Heart left ventricle (tissue), 16 donors: ENCODE measurements at regions not wholly inside any gene's neighbourhood (a gene's known extent, or its start where the extent isn't known, plus 50 kb on each side); places are given as distances from the start of the nearest gene placed in this dataset.

Source experiments
- ATAC-seq, 4 donors: fragments of 200-7000 bp; cut with Tn5 transposase; one replicate each; pipeline ENCODE4 v1.9.1; 2020 to 2022; ENCODE audit warnings: moderate library complexity in 4 of 4, mild to moderate bottlenecking in 3 of 4, moderate number of reproducible peaks in 1 of 4
- DNase-seq, 5 donors: peaks; one replicate each; pipeline ENCODE4 v3.0.0-alpha.2; 2020
- H3K27ac ChIP-seq, 12 donors: fragments of 200-600 bp; sonication (generic) in 4 of 12; one replicate each; pipeline versions ENCODE4 v1.5.0 to v1.8.0; 2016 to 2022; ENCODE audit warnings: mild to moderate bottlenecking in 2 of 12
- H3K27me3 ChIP-seq, 9 donors: fragments of 200-600 bp; sonication (generic) in 2 of 9; one replicate each; pipeline versions ENCODE4 v1.5.1 to v1.8.0; 2016 to 2022; ENCODE audit warnings: mild to moderate bottlenecking in 3 of 9
- H3K36me3 ChIP-seq, 9 donors: fragments of 200-600 bp; sonication (generic) in 2 of 9; one replicate each; pipeline versions ENCODE4 v1.5.0 to v1.8.0; 2018 to 2022; ENCODE audit warnings: mild to moderate bottlenecking in 2 of 9
- H3K4me1 ChIP-seq, 12 donors: fragments of 200-600 bp; sonication (generic) in 4 of 12; one replicate each; pipeline versions ENCODE4 v1.5.0 to v1.8.0; 2016 to 2022; ENCODE audit warnings: mild to moderate bottlenecking in 3 of 12
- H3K4me3 ChIP-seq, 12 donors: fragments of 200-600 bp; sonication (generic) in 4 of 12; one replicate each; pipeline versions ENCODE4 v1.5.0 to v1.8.0; 2017 to 2022; ENCODE audit warnings: mild to moderate bottlenecking in 9 of 12, moderate library complexity in 4 of 12
- H3K9me3 ChIP-seq, 12 donors: fragments of 200-600 bp; sonication (generic) in 4 of 12; one replicate each; pipeline versions ENCODE4 v1.5.0 to v1.8.0; 2016 to 2022; ENCODE audit warnings: mild to moderate bottlenecking in 1 of 12
- CTCF ChIP-seq, 12 donors: fragments of 200-600 bp; sonication (generic) in 4 of 12; IDR thresholded peaks; one replicate each; pipeline versions ENCODE4 v1.5.0 to v1.8.0; 2018 to 2022; ENCODE audit warnings: antibody characterized with exemption in 12 of 12, mild to moderate bottlenecking in 5 of 12
- POLR2A ChIP-seq, 2 donors: fragments of 450-650 bp; IDR thresholded peaks; one replicate each; pipeline ENCODE4 v1.6.1; 2017; ENCODE audit warnings: antibody characterized with exemption in 2 of 2, mild to moderate bottlenecking in 2 of 2, moderate library complexity in 2 of 2
- WGBS, 4 donors: extraction: QIAGEN DNeasy Blood & Tissue Kit in 2 of 4; methylation state at CpG; one replicate each; pipeline versions ENCODE4 v1.1.5 to v1.1.7; 2013 to 2018; 5-methylcytosine and 5-hydroxymethylcytosine counted together
- intact Hi-C, 10 donors: fragments of 100-400 bp; cut with DNase I; formaldehyde crosslinking; loops; one replicate each; pipeline versions ENCODE4 v1.11.1 to v1.14.2; 2022
- donor health status: ischemic (EF 13 %, LVEDD 7.1; RV severe dilation, severe dysfunction).
- donor health status: healthy with polysubstance abuse.
- donor health status: DM: no; HTN: yes; CAD: no.
- donor health status: DM: no; HTN: no; CAD: no.
- donor health status: ischemic (EF 25% LVEDD 6.9; RV normal size, moderate dysfunction).
- donor health status: ischemic (EF 25% LVEDD 5.7; RV mildly dilated, moderate dysfunction).
- donor health status: healthy.
- donor health status: DM: yes; HTN: yes; CAD: no.
- donor health status: ischemic (EF 35%, LVEDD 5.7; RV mildly dilated, moderate dysfunction).
- donor health status: nonischemic (EF 11% LVEDD 7.7; RV severe dilation, severe dysfunction).
- donor health status: DM: yes; HTN: yes; CAD: no.
- donor health status: PGD.
- donor health status: ischemic (EF 29% LVEDD 5.4; RV normal size, mild dysfunction).
- donor health status: nonischemic (EF 23%, LVEDD 6.1; RV moderate dilation, normal function).

- peak in 1 of 4 donors; percentile 30 for ATAC-seq
- no peaks in the 10 kb centered on the region for H3K36me3 ChIP-seq
- H3K27ac ChIP-seq: no peak overlapping the region
- no peaks in the 10 kb centered on the region for H3K27me3 ChIP-seq
- H3K4me3 ChIP-seq: no peak overlapping the region
- H3K4me1 ChIP-seq: peaks cover 0 to 3% (median 0%) of the 10 kb centered on the region in 12 donors
- DNase-seq: no peak
- H3K9me3 ChIP-seq: no peaks in the 10 kb centered on the region
- 29 to 37% (median 32%) methylated on average over 7 of the region's 7 CpGs for WGBS, 4 donors
- intact Hi-C loops: loop anchor here in 2 of 10 donors (2.0 to 10.0 kb wide), 3 partner anchors 327 to 601 kb away; no protein-coding TSS in a partner anchor
- TF ChIP-seq POLR2A (IDR thresholded peaks at IDR 0.05) (no peak), CTCF (IDR thresholded peaks at IDR 0.05) (no peak)
These were observed 96.2 kb upstream of the AKT3 start for GRCh38 chr1:243946253-243946652.

GRCh38 chr1:243945727-243946126 lies 95.7 kb upstream of the AKT3 start:
- Histone ChIP-seq H3K9me3 (no peaks in the 10 kb centered on the region), H3K36me3 (no peaks in the 10 kb centered on the region), H3K4me1 (peaks cover 0 to 3% (median 0%) of the 10 kb centered on the region in 12 donors), H3K4me3 (no peak overlapping the region), H3K27ac (no peak overlapping the region), H3K27me3 (peaks cover 0 to 4% (median 0%) of the 10 kb centered on the region in 9 donors)
- TF ChIP-seq POLR2A (IDR thresholded peaks at IDR 0.05) (no peak), CTCF (IDR thresholded peaks at IDR 0.05) (no peak)
- DNase-seq: no peak
- intact Hi-C loops: loop anchor here in 2 of 10 donors (2.0 to 10.0 kb wide), 3 partner anchors 327 to 601 kb away; no protein-coding TSS in a partner anchor
- ATAC-seq: no peak
- 92 to 96% (median 94%) methylated on average over 5 of the region's 5 CpGs for WGBS, 4 donors

- Histone ChIP-seq H3K27ac (no peak overlapping the region), H3K36me3 (no peaks in the 10 kb centered on the region), H3K4me3 (no peak overlapping the region), H3K9me3 (no peaks in the 10 kb centered on the region), H3K4me1 (peaks cover 0 to 3% (median 0%) of the 10 kb centered on the region in 12 donors), H3K27me3 (peaks cover 0 to 7% (median 0%) of the 10 kb centered on the region in 9 donors)
- TF ChIP-seq CTCF (IDR thresholded peaks at IDR 0.05) (no peak), POLR2A (IDR thresholded peaks at IDR 0.05) (no peak)
- intact Hi-C loops: loop anchor here in 1 of 10 donors (10.0 kb wide), 2 partner anchors 330 to 600 kb away; no protein-coding TSS in a partner anchor
- 53 to 66% (median 61%) methylated on average over 21 of the region's 21 CpGs for WGBS, 4 donors
- ATAC-seq (peak in 2 of 4 donors; percentile 26 to 35), DNase-seq (no peak)
These were observed 94.6 kb upstream of the AKT3 start for GRCh38 chr1:243944429-243945160.

GRCh38 chr1:243943671-243944428 lies 93.8 kb upstream of the AKT3 start:
- H3K4me1 ChIP-seq: peaks cover 0 to 3% (median 0%) of the 10 kb centered on the region in 12 donors
- peaks cover 0 to 7% (median 0%) of the 10 kb centered on the region in 9 donors for H3K27me3 ChIP-seq
- no peak overlapping the region for H3K4me3 ChIP-seq
- ATAC-seq: no peak
- WGBS, 4 donors: 78 to 83% (median 80%) methylated on average over 10 of the region's 10 CpGs
- H3K27ac ChIP-seq: no peak overlapping the region
- no peaks in the 10 kb centered on the region for H3K9me3 ChIP-seq
- DNase-seq: no peak
- intact Hi-C loops: loop anchor here in 1 of 10 donors (10.0 kb wide), 2 partner anchors 331 to 599 kb away; no protein-coding TSS in a partner anchor
- H3K36me3 ChIP-seq: no peaks in the 10 kb centered on the region
- TF ChIP-seq CTCF (IDR thresholded peaks at IDR 0.05) (no peak), POLR2A (IDR thresholded peaks at IDR 0.05) (no peak)
